ENCODE measurements at regions not wholly inside any gene's neighbourhood (a gene's known extent, or its start where the extent isn't known, plus 50 kb on each side); places are given as distances from the start of the nearest gene placed in this dataset.
A peak's percentile ranks its signal among the peaks of the same experiment; 100 is the strongest.
"Not testable (repeated sequence)": the region's sequence is repeated elsewhere in the genome, so short reads cannot be mapped to it uniquely, and the experiment has no call there.

GRCh38 chr5:8828596-8829322 lies 717.1 kb downstream of the SEMA5A start:
- DNase-seq: no peak

- no peak for DNase-seq
Observed at GRCh38 chr5:8829323-8830029, 716.4 kb downstream of the SEMA5A start.

- DNase-seq: no peak
Observed at GRCh38 chr5:8831251-8831650, 714.6 kb downstream of the SEMA5A start.

GRCh38 chr5:8831854-8832253 lies 714.0 kb downstream of the SEMA5A start:
- DNase-seq: no peak

- DNase-seq: no peak
Observed at GRCh38 chr5:8839361-8840055, 706.4 kb downstream of the SEMA5A start.

- DNase-seq: peak; percentile 9
Observed at GRCh38 chr5:8840237-8840636, 705.6 kb downstream of the SEMA5A start.

GRCh38 chr5:8840746-8841145 lies 705.1 kb downstream of the SEMA5A start:
- not testable (repeated sequence) for DNase-seq

GRCh38 chr5:8842971-8843551 lies 702.8 kb downstream of the SEMA5A start:
- peak; percentile 18 for DNase-seq

- peak; percentile 10 for DNase-seq
Observed at GRCh38 chr5:8843771-8844170, 702.1 kb downstream of the SEMA5A start.

- DNase-seq: no peak
Observed at GRCh38 chr5:8844206-8844605, 701.7 kb downstream of the SEMA5A start.

- DNase-seq: no peak
Observed at GRCh38 chr5:8844847-8845246, 701.0 kb downstream of the SEMA5A start.

GRCh38 chr5:8845296-8845695 lies 700.6 kb downstream of the SEMA5A start:
- no peak for DNase-seq

- no peak for DNase-seq
Observed at GRCh38 chr5:8848366-8848765, 697.5 kb downstream of the SEMA5A start.

GRCh38 chr5:8848997-8849594 lies 696.8 kb downstream of the SEMA5A start:
- DNase-seq: no peak

- DNase-seq: no peak
Observed at GRCh38 chr5:8851101-8851500, 694.8 kb downstream of the SEMA5A start.

GRCh38 chr5:8857051-8857450 lies 688.8 kb downstream of the SEMA5A start:
- DNase-seq: no peak

- no peak for DNase-seq
Observed at GRCh38 chr5:8861764-8862163, 684.1 kb downstream of the SEMA5A start.

GRCh38 chr5:8864053-8864452 lies 681.8 kb downstream of the SEMA5A start:
- peak; percentile 38 for DNase-seq

GRCh38 chr5:8865266-8865665 lies 680.6 kb downstream of the SEMA5A start:
- DNase-seq: no peak

- no peak for DNase-seq
Observed at GRCh38 chr5:8865686-8866374, 680.0 kb downstream of the SEMA5A start.

- no peak for DNase-seq
Observed at GRCh38 chr5:8868283-8868682, 677.6 kb downstream of the SEMA5A start.

- no peak for DNase-seq
Observed at GRCh38 chr5:8869932-8870331, 675.9 kb downstream of the SEMA5A start.
